GM12878 (cell line): ENCODE measurements at regions not wholly inside any gene's neighbourhood (a gene's known extent, or its start where the extent isn't known, plus 50 kb on each side); places are given as distances from the start of the nearest gene placed in this dataset.

Experiments used
- ATF2 ChIP-seq: IDR thresholded peaks from 2 replicates; pipeline ENCODE4 v1.6.1; 2012; ENCODE audit warnings: low read length, inconsistent platforms
- BRCA1 ChIP-seq: IDR thresholded peaks from 2 replicates; pipeline ENCODE4 v1.6.1; 2011; ENCODE audit warnings: low read depth, low read length, improper control_type of control experiment
- CBX3 ChIP-seq: fragments of 200-600 bp; sonication (generic); IDR thresholded peaks from 2 replicates; pipeline ENCODE4 v1.6.1; 2016; ENCODE audit warnings: low read depth, borderline replicate concordance
- CEBPB ChIP-seq, 2 experiments: fragments of 150-350 bp in 1 of 2; IDR thresholded peaks; 2 replicates each; pipeline ENCODE4 v1.6.1; 2012 to 2014; ENCODE audit warnings: low read depth in 2 of 2, low read length in 2 of 2, borderline replicate concordance in 1 of 2, inconsistent platforms in 1 of 2
- CHD2 ChIP-seq: IDR thresholded peaks from 2 replicates; pipeline ENCODE4 v1.6.1; 2011; ENCODE audit warnings: low read depth, low read length, improper control_type of control experiment, borderline replicate concordance
- CUX1 ChIP-seq: IDR thresholded peaks from 2 replicates; pipeline ENCODE4 v1.6.1; 2012; ENCODE audit warnings: improper control_type of control experiment, low read depth, low read length; ENCODE audit not compliant: insufficient replicate concordance
- IKZF1 ChIP-seq: fragments of 450-650 bp; conservative IDR thresholded peaks from 2 replicates; pipeline ENCODE4 v1.6.1; 2017; ENCODE audit warnings: antibody characterized with exemption, mild to moderate bottlenecking
- IRF5 ChIP-seq: fragments of 450-650 bp; IDR thresholded peaks from 2 replicates; pipeline ENCODE4 v1.6.1; 2017; ENCODE audit warnings: borderline replicate concordance
- NFIC ChIP-seq: IDR thresholded peaks from 2 replicates; pipeline ENCODE4 v1.6.1; 2012; ENCODE audit warnings: low read depth, mild to moderate bottlenecking, inconsistent platforms, low read length, moderate library complexity
- POU2F2 ChIP-seq: IDR thresholded peaks from 3 replicates; pipeline ENCODE4 v1.6.1; 2011; ENCODE audit warnings: low read depth, mild to moderate bottlenecking, low read length, borderline replicate concordance
- SUPT20H ChIP-seq: IDR thresholded peaks from 2 replicates; pipeline ENCODE4 v1.6.1; 2011; ENCODE audit warnings: low read depth, mild to moderate bottlenecking, low read length, moderate library complexity, borderline replicate concordance; ENCODE audit not compliant: control insufficient read depth
- TBL1XR1 ChIP-seq: IDR thresholded peaks from 2 replicates; pipeline ENCODE4 v1.6.1; 2012; ENCODE audit warnings: low read depth, low read length, improper control_type of control experiment
- ZNF274 ChIP-seq: IDR thresholded peaks from one replicate; pipeline ENCODE4 v1.8.0; 2011; ENCODE audit not compliant: insufficient read length, insufficient read depth
- ZNF592 ChIP-seq: fragments of 450-650 bp; IDR thresholded peaks from 2 replicates; pipeline ENCODE4 v1.6.1; 2017; ENCODE audit warnings: mild to moderate bottlenecking, moderate library complexity

- TF ChIP-seq ZNF592 (no peak), SUPT20H (no peak), ZNF274 (no peak), IRF5 (no peak), IKZF1 (no peak), ATF2 (no peak), BRCA1 (no peak), NFIC (no peak), CBX3 (no peak), TBL1XR1 (no peak), CHD2 (no peak), CUX1 (no peak), POU2F2 (no peak), CEBPB (IDR thresholded peaks at IDR 0.05; ENCODE audit: borderline replicate concordance in 1 of 2, low read depth in 2 of 2, low read length in 2 of 2) (no peak)
Measured at GRCh38 chr17:70259400-70259799, 90.1 kb downstream of the KCNJ2 start (continued).
